NCI-H2196 treated with DMSO at 0.1 percent for 48 hours (cell line): ENCODE measurements at regions not wholly inside any gene's neighbourhood (a gene's known extent, or its start where the extent isn't known, plus 50 kb on each side); places are given as distances from the start of the nearest gene placed in this dataset.
"Not testable (repeated sequence)": the region's sequence is repeated elsewhere in the genome, so short reads cannot be mapped to it uniquely, and the experiment has no call there.

Source experiments
- DNase-seq: peaks from one replicate; lab custom pipeline; 2025; ENCODE audit not compliant: unreplicated experiment; lab: John Stamatoyannopoulos, UW

GRCh38 chr10:23742807-23743206, 303.9 kb downstream of the OTUD1 start:
- no peak for DNase-seq

- no peak for DNase-seq
Observed at GRCh38 chr10:23754179-23754578, 315.3 kb downstream of the OTUD1 start.

DNA sequence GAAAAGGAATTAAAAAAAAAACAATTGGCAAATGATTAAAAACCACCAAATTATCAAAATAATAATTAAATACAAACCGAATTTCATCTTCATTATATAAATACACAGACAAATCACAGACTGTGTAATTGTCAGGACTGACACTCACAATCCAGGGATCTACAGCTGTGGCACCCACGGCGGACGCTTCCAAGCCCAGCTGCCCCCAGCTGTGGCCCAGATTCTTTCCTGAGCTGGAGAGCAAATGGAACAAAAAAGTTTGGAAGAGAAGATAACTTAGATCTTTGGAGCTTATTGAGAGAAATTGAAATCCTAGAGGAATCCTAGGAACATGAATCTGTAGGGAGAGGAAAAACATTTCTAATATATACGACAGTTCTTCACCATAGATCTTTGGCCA, 316.1 kb downstream of the OTUD1 start:
- no peak for DNase-seq

DNA sequence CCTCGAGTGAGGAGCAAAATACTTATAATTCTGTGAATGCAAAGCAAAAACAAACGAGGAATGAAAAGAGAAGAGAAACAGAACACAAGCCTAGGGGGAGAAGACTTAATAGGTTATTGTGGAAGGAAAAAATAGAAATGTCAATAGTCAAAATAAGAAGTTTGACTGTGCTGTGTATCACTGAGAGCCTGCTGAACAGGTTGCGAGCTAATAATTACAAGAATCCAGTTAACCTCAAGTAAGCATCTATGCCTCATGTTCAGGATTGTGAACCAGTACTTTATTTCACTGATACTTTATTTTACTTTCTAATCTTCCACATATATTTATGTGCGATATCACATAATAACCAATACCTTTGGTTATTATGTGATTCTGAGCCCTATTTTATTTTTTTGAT, 316.7 kb downstream of the OTUD1 start:
- no peak for DNase-seq

DNA sequence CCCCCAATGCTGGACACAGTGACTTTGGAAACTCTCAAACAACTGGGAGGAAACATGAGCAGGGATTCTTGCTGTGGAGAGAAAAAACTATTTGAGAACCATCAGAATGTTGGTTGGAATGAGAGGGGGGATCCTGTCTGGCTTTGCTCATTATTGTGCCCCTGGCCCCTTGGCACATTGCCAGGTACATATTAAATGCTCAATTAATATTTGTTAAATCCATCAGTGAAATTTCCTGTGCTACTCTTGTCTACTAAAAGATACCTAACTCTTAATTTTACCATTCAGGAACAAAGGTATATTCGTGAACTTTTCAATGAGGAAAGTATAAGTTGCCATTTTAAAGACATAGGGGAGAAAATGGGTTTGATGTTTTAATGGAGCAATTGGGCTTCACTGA, 329.4 kb downstream of the OTUD1 start:
- no peak for DNase-seq

DNA sequence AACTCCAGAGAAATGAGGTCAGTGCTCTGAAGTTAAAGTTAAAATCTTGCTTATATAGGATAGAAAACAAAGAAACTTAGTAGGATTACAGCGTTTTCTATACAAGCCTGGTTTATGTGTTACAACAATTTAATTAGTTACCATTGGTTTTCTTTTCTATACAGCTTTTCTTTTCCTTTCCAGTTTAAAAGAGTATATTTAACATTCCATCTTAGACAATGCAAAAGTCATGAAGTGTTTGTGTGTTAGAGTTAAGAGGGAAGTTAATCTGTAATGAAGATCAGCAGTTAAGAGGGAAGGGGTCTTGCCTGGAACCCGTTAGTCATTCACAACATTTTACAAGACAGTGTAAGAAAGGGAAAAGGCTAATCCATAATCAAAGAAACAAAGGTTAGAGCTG, 338.3 kb downstream of the OTUD1 start:
- no peak for DNase-seq

DNA sequence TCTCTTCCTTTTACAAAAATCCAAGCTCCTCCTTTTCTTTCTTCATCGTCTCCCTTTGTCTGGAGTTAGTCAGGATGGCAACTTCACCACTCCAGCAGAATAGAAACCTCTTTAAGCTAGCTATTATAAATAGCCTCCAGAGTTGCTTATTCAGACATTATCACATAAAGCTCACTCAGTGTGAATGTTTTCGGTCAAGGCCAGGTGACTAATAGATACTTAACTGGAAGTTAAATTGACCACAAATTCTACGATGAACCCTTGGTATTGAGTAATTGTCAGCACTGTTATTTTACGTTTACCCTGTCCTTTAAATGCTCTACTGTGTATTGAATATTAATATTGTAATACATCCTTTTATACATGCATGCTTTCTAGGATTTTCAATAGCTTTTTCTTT, 340.4 kb downstream of the OTUD1 start:
- no peak for DNase-seq

GRCh38 chr10:23780331-23780730, 341.5 kb downstream of the OTUD1 start:
- DNase-seq: no peak

- DNase-seq: no peak
Observed at GRCh38 chr10:23786594-23786993, 347.7 kb downstream of the OTUD1 start.

GRCh38 chr10:23793577-23793976, 354.7 kb downstream of the OTUD1 start:
- DNase-seq: no peak

DNA sequence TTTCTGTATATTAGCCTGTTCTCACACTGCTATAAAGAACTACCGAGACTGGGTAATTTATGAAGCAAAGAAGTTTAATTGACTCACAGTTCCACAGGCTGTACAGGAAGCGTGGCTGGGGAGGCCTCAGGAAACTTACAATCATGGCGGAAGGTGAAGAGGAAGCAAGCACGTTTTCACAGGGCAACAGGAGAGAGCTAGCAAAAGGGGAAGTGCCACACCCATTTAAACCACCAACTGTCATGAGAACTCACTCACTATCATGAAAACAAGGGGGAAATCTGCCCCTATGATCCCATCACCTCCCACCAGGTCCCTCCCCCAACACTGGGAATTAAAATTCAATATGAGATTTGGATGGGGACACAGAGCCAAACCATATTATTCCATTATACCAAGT, 358.6 kb downstream of the OTUD1 start:
- not testable (repeated sequence) for DNase-seq

- no peak for DNase-seq
Observed at GRCh38 chr10:23804125-23804524, 365.2 kb downstream of the OTUD1 start.

DNA sequence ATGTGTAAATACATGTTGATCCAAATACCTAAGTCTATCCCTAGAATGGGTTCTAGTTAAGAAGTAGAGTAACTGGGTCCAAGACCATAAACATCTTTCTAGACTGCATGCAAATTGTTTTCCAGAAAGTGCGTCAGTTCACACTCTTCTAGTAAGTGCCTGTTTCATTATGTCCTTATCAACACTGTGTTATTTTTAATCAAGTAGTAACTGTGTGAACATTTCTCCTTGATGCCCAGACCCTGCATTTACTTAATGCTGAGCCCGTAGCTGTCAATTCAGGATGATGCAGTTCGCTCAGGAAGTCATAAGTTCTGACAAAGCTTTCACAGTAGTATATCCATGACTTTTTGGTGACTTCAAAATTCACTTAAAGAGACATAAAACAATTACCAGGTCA, 374.8 kb downstream of the OTUD1 start:
- DNase-seq: no peak

DNA sequence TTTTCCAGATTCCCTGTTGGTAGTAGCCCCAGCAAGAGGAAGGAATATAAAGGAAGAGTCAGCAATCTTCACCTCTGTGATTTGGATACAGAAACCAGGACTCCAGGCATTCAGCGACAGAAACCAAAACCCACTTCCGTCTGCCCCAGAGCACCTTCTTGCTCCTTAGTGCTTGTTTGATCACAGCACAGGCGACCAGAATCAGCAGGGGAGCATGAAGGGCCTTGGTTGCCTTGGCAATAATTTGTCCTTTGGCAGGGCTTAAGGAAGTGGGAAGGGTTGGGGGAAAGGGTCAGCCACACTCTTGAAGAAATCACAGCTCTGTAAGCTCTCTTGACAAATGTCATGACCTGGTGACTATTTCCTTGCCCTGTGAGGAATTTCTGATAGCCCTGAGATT, 379.6 kb downstream of the OTUD1 start:
- DNase-seq: no peak

DNA sequence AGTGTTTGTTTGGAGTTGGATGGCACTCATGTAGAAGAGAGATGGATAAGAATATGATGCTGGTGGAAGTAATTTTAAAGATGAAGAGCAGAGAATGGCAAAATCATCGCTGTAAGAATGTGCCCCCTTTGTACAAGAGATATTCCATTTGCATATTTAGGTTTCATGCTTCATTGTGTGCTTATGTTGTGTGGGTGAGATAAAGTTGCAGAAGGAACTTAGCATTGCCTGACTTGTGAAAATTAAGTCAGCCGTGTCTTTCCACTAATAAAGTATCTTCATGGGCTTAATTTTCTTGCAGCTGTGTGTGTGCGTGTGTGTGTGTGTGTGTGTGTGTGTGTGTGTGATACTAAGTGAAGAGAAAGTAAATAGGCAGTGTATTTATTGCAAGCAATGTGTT, 381.9 kb downstream of the OTUD1 start:
- no peak for DNase-seq

DNA sequence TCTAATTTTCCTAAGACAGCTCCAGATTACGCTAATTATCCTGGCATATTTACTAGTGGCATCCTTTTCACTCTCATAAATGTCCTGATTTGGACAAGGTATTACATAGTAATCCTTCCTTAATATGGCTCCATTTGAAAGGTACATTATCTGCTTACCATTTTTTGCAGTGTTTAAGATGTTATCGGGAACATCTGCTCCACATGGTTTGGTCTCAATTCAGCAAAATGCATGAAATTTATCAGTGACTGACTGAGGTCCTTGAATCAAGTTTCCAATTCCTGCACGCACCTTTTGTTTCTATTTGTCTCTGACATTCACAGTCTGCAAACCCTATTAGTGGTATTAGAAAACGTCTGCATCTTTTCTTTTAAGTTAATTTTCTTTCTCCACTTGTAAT, 384.1 kb upstream of the KIAA1217 start:
- DNase-seq: no peak

DNA sequence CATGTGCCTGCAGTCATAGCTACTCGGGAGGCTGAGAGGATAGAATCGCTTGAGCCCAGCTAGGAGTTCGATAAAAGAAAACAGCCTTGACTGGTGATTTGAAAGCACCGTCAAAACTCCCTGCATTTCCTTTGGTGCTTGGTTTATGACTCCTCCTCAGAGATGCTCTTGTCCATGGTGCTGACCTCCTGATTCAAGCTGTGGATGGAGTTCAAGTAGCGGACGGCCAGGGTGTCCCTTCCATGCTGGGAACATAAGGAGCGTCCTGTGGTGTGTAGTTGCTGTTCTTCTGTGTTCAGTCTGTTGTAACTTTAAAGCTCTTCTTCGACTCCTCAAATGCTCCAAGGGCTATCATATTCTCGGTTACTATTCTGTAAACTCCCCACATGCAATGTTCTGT, 382.5 kb upstream of the KIAA1217 start:
- no peak for DNase-seq

GRCh38 chr10:23829556-23829955, 379.4 kb upstream of the KIAA1217 start:
- no peak for DNase-seq

GRCh38 chr10:23834091-23834490, 374.8 kb upstream of the KIAA1217 start:
- DNase-seq: no peak

- DNase-seq: no peak
Observed at GRCh38 chr10:23850631-23851030, 358.3 kb upstream of the KIAA1217 start.

DNA sequence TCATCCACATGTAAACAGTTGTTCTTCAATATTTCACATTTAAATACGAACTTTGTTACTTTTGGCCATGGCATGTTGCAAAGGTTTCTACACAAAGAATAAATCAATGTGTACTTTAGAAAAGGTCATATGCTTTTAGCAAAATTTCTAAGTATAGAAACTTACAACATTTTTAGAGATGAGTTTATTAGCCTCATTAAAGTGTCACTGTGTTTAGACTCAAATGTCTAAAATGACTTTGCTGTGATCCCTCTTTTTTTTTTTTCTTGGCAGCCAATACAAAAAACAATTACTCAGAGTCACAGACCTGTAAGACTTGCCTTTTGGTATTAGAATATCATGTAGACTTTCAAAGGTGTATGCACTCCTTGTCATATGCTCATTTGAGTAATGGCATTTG, 349.3 kb upstream of the KIAA1217 start:
- no peak for DNase-seq

DNA sequence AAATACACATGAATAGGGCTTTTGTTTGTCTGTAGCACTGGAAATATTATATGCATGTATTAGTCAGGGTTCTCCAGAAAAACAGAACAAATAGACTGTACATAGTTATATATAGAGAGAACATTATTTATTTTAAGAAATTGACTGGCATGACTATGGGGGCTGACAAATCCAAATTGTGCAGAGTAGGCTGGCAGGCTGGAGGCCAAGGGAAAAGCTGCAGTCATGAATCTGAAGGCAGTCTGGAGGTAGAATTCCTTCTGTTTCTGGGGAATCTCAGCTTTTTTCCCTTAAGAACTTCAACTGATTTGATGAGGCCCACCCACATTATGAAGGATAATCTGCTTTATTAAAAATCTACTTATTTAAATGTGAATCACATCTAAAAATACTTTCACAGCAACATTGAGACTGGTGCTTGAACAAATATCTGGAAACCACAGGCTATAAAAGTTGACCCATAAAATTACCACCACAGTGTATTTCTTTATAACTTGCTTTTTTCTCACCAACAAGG, 344.2 kb upstream of the KIAA1217 start:
- no peak for DNase-seq

GRCh38 chr10:23866985-23867384, 342.0 kb upstream of the KIAA1217 start:
- not testable (repeated sequence) for DNase-seq

DNA sequence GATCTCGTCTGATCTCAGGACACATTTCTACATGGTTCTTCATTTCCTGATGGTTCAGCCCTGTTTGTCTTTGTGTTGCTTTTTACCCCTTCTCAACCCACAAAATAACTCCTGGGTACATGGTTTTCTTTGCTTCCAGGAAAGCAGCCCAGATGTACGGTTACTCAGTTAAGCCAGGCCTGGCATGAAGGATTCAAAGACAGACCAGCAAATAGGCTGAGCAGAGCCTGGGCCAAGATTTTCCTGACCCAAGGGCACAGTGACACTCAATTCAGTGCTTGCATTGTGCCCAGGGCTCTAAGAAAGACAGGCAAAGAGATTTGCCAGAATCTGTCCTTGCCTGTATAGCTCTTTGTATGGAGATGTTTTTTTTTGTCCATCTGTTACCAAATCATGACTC, 340.8 kb upstream of the KIAA1217 start:
- DNase-seq: no peak
